Muscle of arm (tissue), 1 donor: ENCODE measurements at regions not wholly inside any gene's neighbourhood (a gene's known extent, or its start where the extent isn't known, plus 50 kb on each side); places are given as distances from the start of the nearest gene placed in this dataset.
"Not testable (repeated sequence)": the region's sequence is repeated elsewhere in the genome, so short reads cannot be mapped to it uniquely, and the experiment has no call there.

Source experiments
- DNase-seq: peaks from one replicate; pipeline ENCODE4 v3.0.0-alpha.2; 2013

- no peak for DNase-seq
Measured at GRCh38 chr5:78726571-78726970, 78.0 kb upstream of the LHFPL2 start.

DNA sequence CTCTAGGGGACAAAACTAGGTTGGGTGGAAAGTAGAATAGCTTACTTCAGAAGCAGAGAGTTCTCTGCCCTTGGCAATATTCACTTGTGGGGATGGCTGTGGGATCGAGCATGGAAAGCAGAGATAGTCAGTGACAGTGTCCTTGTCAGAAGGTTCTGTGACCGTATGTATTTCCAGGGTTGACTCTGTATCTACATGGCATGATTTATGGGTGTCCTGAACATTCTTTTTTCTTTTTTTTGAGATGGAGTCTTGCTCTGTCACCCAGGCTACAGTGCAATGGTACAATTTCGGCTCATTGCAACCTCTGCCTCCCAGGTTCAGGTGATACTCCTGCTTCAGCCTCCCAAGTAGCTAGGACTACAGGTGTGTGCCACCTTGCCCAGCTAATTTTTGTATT lies 77.4 kb upstream of the LHFPL2 start:
- DNase-seq: no peak

- no peak for DNase-seq
Measured at GRCh38 chr5:78724061-78724460, 75.5 kb upstream of the LHFPL2 start.

DNA sequence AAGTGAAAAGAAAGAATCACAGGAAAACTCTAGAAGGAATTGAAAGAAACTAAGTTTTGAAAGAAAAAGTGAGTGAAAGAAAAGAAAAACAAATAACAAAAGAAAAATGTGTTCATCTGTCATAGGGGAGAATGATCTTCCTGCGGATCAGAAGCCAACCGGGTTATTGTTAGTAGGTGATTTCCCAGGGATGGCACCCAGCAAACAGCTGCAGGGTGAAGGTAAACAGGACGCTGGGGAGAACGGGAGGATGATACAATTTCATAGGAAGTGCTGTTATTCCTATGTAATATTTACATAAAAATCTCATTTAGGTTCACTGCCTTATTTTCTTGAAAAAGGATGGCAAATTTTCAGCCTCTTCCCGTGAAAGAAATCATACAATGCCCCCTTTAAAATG lies 72.4 kb upstream of the LHFPL2 start:
- no peak for DNase-seq

DNA sequence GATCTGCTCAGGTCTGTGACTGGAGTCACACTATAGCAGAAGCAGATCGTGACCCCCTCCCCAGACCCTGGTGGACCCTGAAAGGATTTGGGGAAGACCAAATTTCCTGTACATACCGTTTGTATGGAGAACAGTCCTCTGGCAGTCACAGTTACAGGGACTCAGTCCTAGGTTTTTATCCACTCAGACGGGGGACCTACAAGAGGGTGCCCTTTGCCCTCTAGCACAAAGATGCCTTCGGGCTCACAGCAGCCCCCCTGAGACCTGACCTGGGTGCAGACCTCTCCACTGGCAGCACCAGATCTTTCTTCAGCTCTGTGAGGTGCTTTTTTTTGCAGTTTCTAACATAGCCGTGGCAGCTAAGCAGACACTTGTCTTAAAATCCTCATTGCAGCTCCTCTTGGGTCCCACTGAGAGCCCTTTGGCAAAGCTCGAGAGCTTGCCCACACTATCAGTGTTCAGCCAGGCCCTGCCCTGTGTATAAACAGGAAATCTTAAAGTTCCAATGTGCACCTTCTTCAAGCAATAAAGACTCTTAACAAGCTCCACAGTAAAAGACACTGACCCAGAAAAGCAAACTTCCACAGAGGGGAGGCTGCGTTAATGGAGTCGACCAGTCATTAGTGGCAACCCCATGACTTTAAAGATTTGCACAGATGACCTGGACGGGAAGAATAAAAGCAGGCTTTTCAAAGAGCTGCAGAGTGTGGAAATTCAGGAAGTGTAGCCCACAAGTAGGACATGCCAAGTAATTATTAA lies 71.8 kb upstream of the LHFPL2 start:
- no peak for DNase-seq

DNA sequence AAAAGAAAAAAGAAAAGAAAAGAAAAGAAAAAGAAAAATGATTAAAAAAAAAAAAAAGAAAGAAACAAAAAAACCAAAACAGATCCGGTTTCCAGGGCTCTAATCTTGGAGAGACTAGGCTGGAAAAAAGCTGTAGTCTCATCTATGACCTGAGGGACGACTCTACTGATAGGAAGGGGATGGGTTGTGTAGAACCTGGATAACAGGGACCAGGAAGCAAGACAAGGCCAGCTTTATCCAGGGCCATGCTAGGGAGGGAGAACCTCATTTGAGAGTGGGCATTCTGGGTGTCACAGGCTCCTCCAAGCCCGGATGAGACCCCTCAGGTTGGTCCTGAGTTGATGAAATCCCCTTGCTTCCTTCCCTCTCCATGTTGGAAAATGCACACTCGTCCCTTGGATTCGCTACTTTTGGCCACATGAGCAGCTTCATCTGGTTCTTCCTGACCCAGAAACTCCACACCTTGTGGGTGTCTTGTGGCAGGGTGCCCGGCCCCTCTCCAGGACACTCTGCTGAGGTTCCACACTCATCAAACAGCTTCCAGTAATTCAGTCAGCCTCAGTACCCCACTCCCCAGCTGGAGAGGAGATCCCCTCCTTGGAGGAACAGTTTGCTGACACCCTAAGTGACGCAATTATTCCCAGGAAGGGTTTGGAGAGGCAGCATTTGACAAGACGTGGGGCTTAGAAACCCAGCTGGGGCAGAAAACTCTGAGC lies 71.1 kb upstream of the LHFPL2 start:
- DNase-seq: no peak

GRCh38 chr5:78718824-78719223 lies 70.3 kb upstream of the LHFPL2 start:
- DNase-seq: no peak

DNA sequence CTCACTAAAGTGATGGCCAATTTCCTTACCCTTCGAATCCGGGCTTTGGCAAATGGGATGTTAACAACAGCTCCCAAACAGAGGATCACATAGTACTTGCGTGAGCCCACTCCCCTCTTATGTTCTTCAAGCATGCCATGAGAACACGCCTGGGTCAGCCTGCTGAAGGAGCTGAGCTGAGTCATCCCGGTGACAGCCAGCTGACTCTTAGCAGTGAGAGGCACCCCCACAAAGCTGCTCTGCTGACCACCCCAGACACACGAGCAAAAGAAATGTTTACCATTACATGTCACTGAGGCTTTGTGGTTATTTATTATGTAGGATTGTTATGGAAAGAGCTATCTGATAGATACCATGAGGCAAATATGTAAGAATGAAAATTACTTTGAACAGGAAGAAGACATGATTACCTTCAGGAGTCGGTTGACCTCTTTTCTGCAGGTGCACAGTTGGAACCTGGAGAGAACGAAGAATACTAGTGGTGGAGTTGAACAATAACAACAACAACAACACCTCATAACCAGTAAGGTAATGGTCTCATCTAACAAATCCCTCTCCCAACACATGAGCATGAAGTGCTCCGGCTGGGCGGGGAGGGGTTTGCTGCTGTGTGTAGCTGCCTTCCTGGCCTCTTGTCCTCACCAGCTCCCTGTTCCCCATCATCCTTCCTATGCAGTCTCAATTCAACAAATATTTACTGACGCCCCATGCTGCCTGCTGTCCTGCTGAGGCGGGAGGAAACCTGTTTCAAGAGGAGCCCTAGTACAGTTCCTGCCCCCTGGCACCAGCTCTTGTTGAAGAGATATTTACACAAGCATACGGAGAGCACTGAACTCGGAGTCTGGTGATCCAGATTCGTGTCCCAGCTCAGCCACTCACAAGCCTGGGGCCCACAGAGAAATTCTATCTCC lies 69.4 kb upstream of the LHFPL2 start:
- no peak for DNase-seq

- DNase-seq: no peak
Measured at GRCh38 chr5:78716206-78716605, 67.6 kb upstream of the LHFPL2 start.

DNA sequence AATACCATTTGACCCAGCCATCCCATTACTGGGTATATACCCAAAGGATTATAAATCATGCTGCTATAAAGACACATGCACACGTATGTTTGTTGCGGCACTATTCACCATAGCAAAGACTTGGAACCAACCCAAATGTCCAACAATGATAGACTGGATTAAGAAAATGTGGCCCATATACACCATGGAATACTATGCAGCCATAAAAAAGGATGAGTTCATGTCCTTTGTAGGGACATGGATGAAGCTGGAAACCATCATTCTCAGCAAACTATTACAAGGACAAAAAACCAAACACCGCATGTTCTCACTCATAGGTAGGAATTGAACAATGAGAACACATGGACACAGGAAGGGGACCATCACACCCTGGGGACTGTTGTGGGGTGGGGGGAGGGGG lies 66.8 kb upstream of the LHFPL2 start:
- not testable (repeated sequence) for DNase-seq

- DNase-seq: not testable (repeated sequence)
Measured at GRCh38 chr5:78711670-78712069, 63.1 kb upstream of the LHFPL2 start.

- not testable (repeated sequence) for DNase-seq
Measured at GRCh38 chr5:78709729-78710430, 61.3 kb upstream of the LHFPL2 start.

DNA sequence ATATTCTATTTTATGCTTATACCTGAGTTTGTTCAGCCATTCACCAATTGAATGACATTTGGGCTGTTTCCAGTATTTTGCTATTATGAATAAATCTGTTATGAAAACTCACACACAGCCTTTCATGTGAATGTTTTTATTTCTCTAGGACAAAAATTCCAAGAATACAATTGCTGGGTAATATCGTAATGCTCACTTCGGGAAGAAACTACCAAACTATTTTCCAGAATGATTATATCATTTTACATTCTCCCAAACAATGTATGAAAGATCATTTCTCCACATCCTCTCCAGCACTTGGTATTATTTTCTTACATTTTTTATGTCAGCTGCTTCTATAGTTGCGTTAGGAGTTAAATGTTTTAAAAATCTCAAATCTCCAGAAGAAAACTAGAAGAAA lies 58.3 kb upstream of the LHFPL2 start:
- DNase-seq: no peak

- no peak for DNase-seq
Measured at GRCh38 chr5:78706381-78706780, 57.8 kb upstream of the LHFPL2 start.

GRCh38 chr5:78705826-78706225 lies 57.3 kb upstream of the LHFPL2 start:
- DNase-seq: no peak

GRCh38 chr5:78701795-78702410 lies 53.3 kb upstream of the LHFPL2 start:
- no peak for DNase-seq

GRCh38 chr5:78699552-78700153 lies 51.1 kb upstream of the LHFPL2 start:
- DNase-seq: no peak

DNA sequence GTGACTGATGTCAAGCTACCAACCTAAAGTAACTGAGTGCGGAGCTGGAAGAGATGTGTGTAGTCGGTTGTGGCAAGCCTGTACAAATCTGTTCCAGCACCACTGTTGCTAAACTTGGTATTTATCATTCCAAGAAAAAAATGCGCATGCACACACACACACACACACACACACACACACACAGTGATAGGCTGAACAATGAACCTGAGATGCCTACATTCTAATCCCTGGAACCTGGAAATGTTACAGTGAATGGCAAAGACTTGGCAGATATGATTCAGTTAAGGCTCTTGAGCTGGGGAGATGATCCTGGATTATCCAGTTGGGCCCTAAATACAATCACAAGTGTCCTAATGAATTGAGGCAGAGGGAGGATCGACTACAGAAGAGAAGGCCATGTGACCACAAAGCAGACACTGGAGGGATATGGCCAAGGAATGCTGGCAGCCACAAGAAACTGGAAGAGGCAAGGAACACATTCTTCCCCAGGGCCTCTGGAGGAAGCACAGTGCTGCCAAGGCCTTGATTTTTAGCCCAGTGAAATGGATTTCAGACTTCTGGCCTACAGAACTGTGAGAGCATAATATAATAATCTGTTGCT lies 49.7 kb upstream of the LHFPL2 start:
- peak; percentile 83 for DNase-seq
